Tibial nerve (tissue), 3 donors: ENCODE measurements at regions not wholly inside any gene's neighbourhood (a gene's known extent, or its start where the extent isn't known, plus 50 kb on each side); places are given as distances from the start of the nearest gene placed in this dataset.

Source experiments
- POLR2A ChIP-seq, 2 donors: fragments of 450-650 bp; IDR thresholded peaks; one replicate each; pipeline ENCODE4 v1.6.1; 2017; ENCODE audit warnings: antibody characterized with exemption in 2 of 2, mild to moderate bottlenecking in 2 of 2, moderate library complexity in 2 of 2
- TF ChIP-seq, protein P1 (sequence below), 5 experiments: fragments of 200-600 bp in 3 of 5; fragments of 450-650 bp in 2 of 5; sonication (generic) in 3 of 5; IDR thresholded peaks; one replicate each; pipeline ENCODE4 v1.5.1; 2016 to 2019; ENCODE audit warnings: antibody characterized with exemption in 5 of 5, mild to moderate bottlenecking in 3 of 5, moderate library complexity in 2 of 5

DNA sequence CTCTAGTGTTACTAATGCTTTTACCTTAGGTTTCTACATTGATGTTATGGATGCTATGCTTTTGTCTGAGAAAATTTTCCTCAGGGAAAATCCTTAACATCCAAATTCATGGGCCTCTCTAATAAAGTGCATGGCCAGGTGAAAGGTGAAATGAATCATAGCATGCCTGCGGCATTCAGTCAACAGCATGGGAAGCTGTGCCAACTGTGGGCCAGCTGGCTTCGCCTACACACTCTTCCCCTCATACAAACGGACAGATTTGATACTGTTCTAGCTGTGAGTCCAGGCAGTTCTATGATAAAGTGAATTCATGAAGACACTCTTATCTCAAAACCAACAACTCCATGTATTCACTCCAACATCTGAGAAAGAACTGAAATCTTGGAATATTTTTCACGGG is 374.1 kb downstream of the PLK2 start:
- TF ChIP-seq, protein P1, sequence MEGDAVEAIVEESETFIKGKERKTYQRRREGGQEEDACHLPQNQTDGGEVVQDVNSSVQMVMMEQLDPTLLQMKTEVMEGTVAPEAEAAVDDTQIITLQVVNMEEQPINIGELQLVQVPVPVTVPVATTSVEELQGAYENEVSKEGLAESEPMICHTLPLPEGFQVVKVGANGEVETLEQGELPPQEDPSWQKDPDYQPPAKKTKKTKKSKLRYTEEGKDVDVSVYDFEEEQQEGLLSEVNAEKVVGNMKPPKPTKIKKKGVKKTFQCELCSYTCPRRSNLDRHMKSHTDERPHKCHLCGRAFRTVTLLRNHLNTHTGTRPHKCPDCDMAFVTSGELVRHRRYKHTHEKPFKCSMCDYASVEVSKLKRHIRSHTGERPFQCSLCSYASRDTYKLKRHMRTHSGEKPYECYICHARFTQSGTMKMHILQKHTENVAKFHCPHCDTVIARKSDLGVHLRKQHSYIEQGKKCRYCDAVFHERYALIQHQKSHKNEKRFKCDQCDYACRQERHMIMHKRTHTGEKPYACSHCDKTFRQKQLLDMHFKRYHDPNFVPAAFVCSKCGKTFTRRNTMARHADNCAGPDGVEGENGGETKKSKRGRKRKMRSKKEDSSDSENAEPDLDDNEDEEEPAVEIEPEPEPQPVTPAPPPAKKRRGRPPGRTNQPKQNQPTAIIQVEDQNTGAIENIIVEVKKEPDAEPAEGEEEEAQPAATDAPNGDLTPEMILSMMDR (IDR thresholded peaks at IDR 0.05), result no peak
- TF ChIP-seq POLR2A (IDR thresholded peaks at IDR 0.05), result no peak
